NCI-H748 treated with DMSO at 0.1 percent for 48 hours (cell line): ENCODE measurements at regions not wholly inside any gene's neighbourhood (a gene's known extent, or its start where the extent isn't known, plus 50 kb on each side); places are given as distances from the start of the nearest gene placed in this dataset.
A peak's percentile ranks its signal among the peaks of the same experiment; 100 is the strongest.
"Not testable (repeated sequence)": the region's sequence is repeated elsewhere in the genome, so short reads cannot be mapped to it uniquely, and the experiment has no call there.

Experiments used
- DNase-seq: peaks from one replicate; lab custom pipeline; 2025; lab: John Stamatoyannopoulos, UW

GRCh38 chr4:129999156-129999555 lies 903.2 kb downstream of the C4orf33 start:
- no peak for DNase-seq

- DNase-seq: no peak
Observed at GRCh38 chr4:130008461-130008860, 912.5 kb downstream of the C4orf33 start.

- DNase-seq: not testable (repeated sequence)
Observed at GRCh38 chr4:130012806-130013205, 916.9 kb downstream of the C4orf33 start.

DNA sequence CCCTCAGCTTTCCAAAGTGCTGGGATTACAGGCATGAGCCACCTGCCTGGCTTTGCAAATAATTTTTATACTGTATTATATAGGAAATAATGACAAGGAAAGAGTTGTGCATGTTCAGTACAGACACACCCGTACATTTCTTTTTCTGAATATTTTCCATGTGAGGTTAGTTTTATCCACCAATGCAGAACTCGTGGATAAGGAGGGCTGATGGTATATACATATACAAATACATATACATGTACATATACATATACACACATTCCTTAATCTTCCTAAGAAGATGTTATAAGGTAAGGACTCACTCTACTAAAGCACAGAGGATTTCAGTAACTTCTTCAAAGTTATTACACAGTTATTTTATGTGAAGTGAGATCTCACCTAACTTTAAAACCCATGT lies 925.8 kb downstream of the C4orf33 start:
- DNase-seq: no peak

DNA sequence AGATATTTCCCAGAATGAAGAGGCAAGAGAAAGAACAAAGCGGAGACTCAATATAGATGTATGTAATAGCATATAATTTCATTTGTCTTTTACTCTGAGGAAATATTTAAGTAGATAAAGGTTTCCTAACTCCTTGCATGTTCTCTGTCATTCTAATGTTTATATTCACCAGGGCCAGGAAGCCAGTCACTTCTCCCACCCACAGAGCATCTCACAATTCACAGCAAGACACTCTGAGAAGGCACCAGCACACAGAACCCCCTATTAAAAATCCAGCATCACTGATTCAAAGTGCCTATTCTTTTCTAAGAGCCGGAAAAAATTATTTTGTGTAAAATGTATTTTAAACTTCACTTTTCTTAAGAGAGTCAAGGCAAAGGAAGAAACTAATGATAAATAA lies 927.1 kb downstream of the C4orf33 start:
- DNase-seq: no peak

GRCh38 chr4:130025701-130026100 lies 929.7 kb downstream of the C4orf33 start:
- DNase-seq: no peak

GRCh38 chr4:130026185-130026584 lies 930.2 kb downstream of the C4orf33 start:
- peak; percentile 94 for DNase-seq

- no peak for DNase-seq
Observed at GRCh38 chr4:130027973-130028372, 932.0 kb downstream of the C4orf33 start.

- DNase-seq: no peak
Observed at GRCh38 chr4:130028552-130028951, 932.6 kb downstream of the C4orf33 start.

GRCh38 chr4:130029442-130029841 lies 933.5 kb downstream of the C4orf33 start:
- peak; percentile 74 for DNase-seq

DNA sequence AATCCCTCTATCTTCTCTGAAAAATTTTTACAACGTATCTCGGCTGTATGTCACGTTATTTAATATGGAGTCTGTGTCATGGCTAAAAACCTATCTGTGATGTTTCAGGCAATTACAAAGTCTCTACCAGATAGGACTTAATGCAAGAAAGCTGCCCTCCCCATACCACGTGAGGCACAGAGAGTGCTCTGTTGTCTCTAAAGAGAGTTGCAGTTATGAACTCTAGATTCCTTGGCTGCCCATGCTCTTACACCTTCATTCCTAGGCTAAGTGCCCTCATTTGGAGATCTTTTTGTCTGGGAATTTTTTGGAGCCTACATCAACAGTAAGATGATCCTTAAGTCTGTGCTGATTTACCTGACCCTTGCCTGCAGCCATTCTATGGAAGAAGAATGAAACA lies 935.9 kb downstream of the C4orf33 start:
- DNase-seq: no peak

DNA sequence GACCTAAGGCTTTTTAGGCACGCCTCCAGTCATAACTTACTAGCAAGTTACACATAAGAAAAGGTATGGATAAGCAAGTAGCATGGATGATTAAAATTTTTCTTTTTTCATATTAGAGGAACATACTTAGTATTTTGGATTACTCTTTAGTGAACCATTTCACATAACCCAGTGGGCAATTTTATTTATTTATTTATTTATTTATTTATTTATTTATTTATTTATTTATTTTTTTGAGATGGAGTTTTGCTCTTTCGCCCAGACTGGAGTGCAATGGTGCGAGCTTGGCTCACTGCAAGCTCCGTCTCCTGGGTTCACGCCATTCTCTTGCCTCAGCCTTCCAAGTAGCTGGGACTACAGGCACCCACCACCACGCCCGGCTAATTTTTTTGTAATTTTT lies 937.7 kb downstream of the C4orf33 start:
- not testable (repeated sequence) for DNase-seq

GRCh38 chr4:130034876-130035275 lies 938.9 kb downstream of the C4orf33 start:
- DNase-seq: no peak

- DNase-seq: no peak
Observed at GRCh38 chr4:130035391-130035790, 939.4 kb downstream of the C4orf33 start.

GRCh38 chr4:130037866-130038265 lies 941.9 kb downstream of the C4orf33 start:
- not testable (repeated sequence) for DNase-seq

- DNase-seq: not testable (repeated sequence)
Observed at GRCh38 chr4:130038540-130038939, 942.6 kb downstream of the C4orf33 start.

DNA sequence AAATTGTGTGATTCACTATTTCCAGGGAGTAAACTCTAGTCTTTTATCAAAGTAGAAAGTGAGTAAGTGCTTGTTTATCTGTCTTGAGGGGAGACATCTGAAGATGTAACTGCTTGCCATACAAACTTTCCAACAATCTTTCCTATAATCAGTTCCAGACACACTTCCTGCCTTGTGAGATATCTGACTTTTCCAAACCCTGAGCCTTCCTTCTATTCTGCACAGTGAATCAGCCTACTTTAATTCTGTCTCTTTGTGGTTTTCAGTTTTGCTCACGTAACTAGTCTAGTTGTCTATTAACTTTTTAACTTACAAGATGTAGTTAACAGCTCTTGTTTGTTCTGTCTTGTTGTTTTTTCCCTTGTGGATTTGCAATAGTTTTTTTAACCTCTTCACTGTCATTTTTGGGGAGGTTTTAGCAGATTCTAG lies 947.8 kb downstream of the C4orf33 start:
- no peak for DNase-seq

DNA sequence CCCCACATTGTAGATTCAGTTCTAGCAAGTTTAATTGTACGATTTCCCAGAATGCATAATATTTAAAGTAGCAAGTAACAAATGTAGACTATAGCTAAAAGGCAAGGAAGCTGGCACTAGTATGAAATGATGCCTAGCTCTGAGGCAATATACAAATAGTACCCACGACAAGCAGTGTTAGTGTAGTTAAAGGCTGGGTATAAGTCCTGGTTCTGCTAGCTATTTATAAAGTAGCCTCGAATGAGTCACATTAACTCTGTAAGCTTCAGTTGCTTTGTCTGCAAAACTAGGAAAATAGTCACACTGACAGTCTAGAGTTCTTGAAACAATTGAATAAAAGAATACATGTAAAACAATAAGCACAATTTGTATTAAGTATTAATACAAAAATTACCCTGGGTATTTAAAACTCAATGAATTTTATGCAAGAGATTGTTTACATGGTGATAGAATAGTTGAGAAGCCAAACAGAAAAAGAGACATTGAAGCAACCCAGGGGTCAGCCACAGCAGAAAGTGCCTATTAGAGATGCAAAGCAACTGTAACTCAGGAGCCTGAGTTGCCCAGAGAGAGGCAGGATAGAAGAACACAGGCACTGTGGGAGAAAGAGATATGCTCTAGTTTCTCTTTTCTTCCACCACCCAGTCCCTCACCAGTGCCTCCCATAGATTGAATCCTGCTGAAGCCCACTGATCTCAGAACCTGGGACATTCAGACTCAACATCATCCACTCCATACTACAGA lies 949.0 kb downstream of the C4orf33 start:
- DNase-seq: no peak

GRCh38 chr4:130053723-130054122 lies 957.8 kb downstream of the C4orf33 start:
- DNase-seq: no peak

GRCh38 chr4:130054908-130055307 lies 959.0 kb downstream of the C4orf33 start:
- DNase-seq: no peak

DNA sequence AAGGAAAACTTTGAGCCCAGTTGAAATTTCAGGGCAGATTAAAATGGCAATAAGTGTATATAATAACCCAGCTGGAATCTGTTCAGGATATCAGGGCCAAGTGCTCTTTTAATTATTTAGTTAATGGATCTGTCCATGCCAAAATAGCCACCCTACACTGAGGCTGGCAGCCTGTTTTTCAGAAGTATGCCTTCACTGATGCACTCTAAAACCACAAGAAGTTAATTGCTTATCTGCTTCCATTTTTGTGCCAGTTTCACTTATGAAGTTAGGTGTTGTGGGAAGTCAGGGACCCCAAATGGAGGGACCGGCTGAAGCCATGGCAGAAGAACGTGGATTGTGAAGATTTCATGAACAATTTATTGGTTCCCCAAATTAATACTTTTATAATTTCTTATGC lies 960.3 kb downstream of the C4orf33 start:
- no peak for DNase-seq

GRCh38 chr4:130064471-130064870 lies 968.5 kb downstream of the C4orf33 start:
- DNase-seq: no peak

DNA sequence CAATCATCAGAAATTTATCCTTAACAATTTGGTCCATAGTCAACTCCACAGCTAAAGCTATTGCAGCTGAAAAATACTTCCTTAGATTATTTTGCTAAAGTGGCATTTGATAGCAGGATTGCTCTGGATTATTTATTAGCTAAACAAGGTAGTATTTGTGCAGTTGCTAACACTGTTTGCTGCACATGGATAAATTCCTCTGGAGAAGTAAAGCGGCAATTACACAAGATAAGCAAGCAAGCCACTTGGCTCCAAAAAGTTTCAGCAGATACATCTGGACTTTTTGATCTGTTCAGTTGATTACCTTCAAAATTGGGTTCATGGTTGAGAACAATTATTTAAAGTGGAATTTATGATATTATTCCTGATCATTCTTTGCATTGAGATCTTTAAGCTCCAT lies 971.5 kb downstream of the C4orf33 start:
- no peak for DNase-seq

- no peak for DNase-seq
Observed at GRCh38 chr4:130068072-130068471, 972.1 kb downstream of the C4orf33 start.
